Breast epithelium (tissue), 3 donors: ENCODE measurements at regions not wholly inside any gene's neighbourhood (a gene's known extent, or its start where the extent isn't known, plus 50 kb on each side); places are given as distances from the start of the nearest gene placed in this dataset.

Experiments used
- POLR2A ChIP-seq: fragments of 450-650 bp; IDR thresholded peaks from one replicate; pipeline ENCODE4 v1.6.1; 2016; ENCODE audit warnings: antibody characterized with exemption, mild to moderate bottlenecking, moderate library complexity
- POLR2AphosphoS5 ChIP-seq, 3 donors: sonication (generic); formaldehyde crosslinking; IDR thresholded peaks; one replicate each; pipeline ENCODE4 v1.6.1; 2017; ENCODE audit warnings: antibody characterized with exemption in 3 of 3
- TF ChIP-seq, protein P1 (sequence below), 3 donors: fragments of 450-650 bp; IDR thresholded peaks; one replicate each; pipeline ENCODE4 v1.5.1; 2016 to 2017; ENCODE audit warnings: antibody characterized with exemption in 3 of 3, mild to moderate bottlenecking in 3 of 3, moderate library complexity in 3 of 3

- TF ChIP-seq POLR2AphosphoS5 (IDR thresholded peaks at IDR 0.05), result no peak
- no peak for TF ChIP-seq POLR2A
- TF ChIP-seq, protein P1, sequence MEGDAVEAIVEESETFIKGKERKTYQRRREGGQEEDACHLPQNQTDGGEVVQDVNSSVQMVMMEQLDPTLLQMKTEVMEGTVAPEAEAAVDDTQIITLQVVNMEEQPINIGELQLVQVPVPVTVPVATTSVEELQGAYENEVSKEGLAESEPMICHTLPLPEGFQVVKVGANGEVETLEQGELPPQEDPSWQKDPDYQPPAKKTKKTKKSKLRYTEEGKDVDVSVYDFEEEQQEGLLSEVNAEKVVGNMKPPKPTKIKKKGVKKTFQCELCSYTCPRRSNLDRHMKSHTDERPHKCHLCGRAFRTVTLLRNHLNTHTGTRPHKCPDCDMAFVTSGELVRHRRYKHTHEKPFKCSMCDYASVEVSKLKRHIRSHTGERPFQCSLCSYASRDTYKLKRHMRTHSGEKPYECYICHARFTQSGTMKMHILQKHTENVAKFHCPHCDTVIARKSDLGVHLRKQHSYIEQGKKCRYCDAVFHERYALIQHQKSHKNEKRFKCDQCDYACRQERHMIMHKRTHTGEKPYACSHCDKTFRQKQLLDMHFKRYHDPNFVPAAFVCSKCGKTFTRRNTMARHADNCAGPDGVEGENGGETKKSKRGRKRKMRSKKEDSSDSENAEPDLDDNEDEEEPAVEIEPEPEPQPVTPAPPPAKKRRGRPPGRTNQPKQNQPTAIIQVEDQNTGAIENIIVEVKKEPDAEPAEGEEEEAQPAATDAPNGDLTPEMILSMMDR (IDR thresholded peaks at IDR 0.05), result no peak
These were observed 218.7 kb downstream of the SPATA18 start for GRCh38 chr4:52269761-52270160.
